ENCODE measurements at regions not wholly inside any gene's neighbourhood (a gene's known extent, or its start where the extent isn't known, plus 50 kb on each side); places are given as distances from the start of the nearest gene placed in this dataset.
"Not testable (repeated sequence)": the region's sequence is repeated elsewhere in the genome, so short reads cannot be mapped to it uniquely, and the experiment has no call there.

DNA sequence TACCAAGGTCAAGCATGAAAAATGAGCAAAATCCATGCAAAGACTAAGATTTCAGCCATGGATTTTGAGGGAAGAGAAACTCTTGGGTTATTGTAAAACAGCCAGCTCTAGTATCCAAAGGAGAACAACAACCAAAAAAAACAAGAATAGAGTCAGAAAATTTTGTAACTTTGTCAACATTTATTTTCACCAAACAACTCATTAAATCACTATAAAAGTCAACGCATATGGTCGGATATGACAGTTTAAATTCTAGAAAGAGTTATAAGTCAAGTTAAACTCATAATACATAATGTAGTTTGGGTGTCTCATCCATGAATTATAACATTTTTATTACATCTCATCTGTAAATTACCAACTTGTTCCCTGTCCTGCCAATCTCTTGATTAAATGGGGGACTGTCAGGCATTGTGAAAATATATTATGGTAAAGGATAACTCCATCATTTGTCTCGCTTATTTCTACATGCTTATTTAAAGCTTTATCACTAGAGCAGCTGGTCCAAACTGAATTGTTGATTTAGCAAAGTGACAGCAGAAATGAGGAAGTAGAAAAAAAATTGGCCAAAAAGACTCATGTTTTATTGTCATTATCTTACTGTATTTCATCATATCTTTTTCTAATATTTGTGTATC is 224.8 kb upstream of the NOCT start:
- DNase-seq = no peak

DNA sequence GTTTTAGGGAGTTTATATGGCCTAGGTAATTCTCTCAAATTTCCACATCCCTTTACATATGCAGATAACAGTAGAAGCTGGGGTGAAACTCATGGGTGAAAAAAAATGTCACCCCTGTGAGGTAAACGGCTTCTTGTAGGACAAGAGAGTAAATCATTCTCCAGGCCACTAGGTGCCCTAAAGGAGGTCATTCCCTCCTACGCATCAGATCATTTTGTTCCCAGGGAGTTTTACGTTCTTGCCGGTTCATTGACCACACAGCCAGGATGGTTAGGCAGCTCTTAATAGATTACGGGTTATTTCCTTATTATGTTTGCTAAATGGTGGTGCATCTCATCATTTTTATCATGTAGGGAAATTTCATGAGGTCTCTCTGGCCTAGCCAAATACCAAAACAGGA is 225.8 kb upstream of the NOCT start:
- no peak for DNase-seq

DNA sequence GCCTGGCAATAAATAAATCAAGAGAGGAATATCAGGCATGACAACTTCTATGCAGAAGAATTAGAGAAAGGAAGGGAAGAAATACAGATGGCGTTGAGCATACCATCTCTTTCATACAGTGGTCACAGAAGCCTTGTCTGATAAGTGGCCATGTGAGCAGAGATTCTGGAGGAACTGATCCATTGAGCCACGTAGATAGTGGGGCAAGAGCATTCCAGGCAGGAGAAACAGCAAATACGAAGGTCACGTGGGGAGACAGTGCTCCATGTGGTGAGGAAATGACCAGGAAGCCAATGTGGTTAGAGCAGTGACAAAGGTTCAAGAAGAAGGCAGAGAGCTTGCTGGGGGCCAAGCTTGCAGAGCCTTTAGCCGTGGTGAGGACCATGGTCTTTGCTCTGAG is 226.7 kb upstream of the NOCT start:
- no peak for DNase-seq

DNA sequence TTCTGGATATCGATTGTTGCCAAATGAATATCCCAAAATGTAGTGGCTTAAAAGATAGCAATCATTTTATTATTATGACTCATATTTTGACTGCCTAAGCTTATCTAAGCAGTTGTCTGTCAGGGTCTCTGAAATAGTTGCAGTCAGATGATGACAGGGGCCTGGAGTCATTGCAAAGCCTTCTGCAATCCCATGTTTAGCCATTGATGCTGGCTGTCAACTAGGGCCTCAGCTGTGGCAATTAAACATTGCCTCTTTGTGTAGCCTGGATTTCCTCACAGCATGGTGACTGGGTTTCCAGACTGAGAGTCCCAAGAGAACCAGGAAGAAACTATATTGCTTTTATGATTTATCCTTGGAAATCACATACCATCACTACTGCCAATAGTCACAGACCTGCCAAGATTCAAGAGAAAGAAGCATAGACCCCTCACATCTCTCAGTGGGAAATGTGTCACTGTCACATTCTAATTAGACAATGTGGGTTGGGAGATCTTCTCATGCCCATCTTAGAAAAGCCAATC is 227.3 kb upstream of the NOCT start:
- DNase-seq = no peak

DNA sequence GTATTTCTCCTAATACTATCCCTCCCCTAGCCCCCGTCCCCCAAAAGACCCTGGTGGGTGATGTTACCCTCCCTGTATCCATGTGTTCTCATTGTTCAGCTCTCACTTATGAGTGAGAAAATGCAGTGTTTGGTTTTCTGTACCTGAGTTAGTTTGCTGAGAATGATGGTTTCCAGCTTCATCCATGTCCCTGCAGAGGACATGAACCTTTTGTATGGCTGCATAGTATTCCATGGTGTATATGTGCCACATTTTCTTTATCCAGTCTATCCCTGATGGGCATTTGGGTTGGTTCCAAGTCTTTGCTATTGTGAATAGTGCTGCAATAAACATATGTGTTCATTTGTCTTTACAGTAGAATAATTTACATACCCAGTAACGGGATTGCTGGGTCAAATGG is 235.8 kb upstream of the NOCT start:
- not testable (repeated sequence) for DNase-seq

DNA sequence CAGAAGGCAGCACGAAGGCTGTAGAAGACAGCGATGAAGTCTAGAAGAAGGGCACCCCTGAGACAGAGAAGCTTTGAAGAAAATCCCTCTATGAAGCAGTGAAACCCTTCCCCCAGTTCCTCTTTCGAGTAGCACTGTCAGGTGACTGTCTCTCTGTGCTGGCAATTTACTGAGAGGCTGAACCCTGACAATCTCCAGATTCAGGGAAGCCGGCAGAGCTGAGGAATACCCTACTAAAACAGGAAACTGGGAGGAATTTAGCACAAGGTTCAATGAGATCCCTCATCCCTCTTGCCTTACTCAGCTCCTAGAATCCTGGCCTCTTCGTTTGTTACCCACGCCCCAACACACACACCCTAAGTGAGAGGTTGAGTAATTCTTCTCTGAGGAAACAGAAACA is 239.7 kb upstream of the NOCT start:
- no peak for DNase-seq

DNA sequence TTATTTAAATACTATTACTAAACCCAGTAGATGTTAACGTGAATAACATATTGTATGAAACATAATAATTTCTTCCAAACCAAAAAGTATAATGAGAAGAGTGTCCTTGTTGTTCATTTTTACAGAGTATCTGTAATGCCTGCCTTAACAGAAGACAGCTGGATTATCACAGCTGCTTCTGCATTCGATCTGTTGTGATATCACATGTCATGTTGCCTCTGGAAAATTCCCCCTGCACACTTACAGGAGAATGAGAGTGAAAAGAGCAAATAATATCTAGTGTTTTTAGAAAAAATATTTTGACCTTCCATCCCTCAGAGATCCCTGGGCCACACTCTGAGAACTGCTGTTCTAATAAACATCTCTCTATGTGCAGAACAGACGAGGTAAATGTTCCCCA is 240.1 kb upstream of the NOCT start:
- DNase-seq = no peak

DNA sequence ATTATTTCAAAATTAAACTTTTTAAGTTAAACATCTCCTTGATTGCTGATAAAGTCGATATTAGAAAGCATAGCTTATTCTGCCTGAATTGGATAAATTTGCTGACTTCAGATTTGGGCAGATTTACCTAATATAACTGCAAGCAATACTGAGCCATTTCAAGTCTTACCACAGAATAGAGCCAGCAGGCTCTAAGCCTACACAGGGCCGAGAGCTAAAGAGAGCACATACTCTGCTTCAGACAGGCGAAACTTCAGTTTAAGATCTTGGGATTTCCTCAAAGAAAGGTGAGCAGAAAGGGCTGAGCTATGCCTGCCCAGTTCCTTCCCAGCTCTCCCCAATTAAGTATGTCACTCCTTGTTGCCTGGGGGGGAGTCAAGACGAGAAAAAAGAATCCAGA is 240.6 kb upstream of the NOCT start:
- DNase-seq = no peak

DNA sequence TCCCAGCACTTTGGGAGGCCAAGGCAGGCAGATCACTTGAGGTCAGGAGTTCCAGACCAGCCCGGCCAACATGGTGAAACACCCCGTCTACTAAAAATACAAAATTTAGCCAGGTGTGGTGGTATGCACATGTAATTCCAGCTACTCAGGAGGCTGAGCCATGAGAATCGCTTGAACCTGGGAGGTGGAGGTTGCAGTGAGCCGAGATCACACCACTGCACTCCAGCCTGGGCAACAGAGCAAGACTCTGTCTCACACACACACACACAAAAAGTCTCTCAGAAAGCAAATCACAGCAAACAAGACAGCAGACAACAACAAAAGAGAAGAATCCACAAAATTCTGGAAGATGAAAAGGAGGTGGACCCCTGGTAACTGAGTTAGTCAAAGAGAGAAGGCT is 241.5 kb upstream of the NOCT start:
- not testable (repeated sequence) for DNase-seq

DNA sequence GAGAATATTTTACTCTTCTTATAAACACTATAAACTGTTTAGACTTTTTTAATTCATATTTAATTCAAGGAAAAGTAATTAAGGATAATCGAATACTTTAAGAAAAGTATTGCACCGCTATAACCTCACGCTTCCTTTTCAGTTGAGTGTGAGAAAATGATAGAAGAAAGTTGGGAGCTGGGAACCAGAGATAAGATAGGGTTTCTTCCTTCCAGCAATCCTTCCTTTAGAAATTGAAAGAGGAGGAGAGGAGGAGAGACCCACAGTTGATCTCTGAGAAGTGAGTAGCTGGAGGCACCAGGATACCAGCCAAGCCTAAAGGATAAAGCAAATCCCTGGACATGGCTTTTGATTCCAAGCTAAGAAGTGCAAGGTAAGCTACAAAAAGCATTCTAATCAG is 242.3 kb upstream of the NOCT start:
- no peak for DNase-seq

DNA sequence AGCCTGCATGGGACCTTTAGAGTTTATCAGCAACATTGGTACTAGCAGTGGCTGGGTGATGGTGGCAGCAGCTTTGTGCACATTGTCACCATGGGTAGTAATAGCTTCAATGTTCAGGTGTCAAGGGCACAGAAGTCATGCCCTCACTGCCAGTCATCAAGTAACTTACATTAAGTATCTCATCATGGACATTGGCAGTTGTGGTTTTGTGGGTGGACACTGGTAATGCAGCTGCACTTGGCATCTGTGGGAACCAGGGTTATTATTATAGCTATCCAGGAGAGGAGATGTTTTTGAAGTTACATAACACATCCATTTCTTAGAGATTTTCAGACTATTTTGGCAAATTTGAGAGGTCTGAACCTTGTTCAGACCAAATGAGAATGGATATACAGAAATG is 243.2 kb upstream of the NOCT start:
- no peak for DNase-seq

DNA sequence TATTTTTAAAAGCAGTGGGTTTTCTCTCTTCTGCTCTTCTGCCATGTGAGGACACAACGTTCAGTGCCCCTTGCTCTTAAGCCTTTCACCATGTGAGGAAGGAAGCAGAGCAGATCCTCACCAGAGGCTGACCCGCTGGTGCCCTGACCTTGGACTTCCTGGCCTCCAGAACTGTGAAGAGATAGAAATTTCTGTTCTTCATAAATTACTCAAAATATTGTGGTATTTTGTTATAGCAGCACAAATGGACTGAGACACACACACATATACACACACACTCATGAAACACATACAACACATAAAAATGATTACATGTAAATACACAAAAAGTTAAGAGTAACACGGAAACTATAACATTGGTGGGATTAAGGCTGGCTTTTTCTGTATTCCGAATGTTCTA is 244.8 kb upstream of the NOCT start:
- DNase-seq = no peak

DNA sequence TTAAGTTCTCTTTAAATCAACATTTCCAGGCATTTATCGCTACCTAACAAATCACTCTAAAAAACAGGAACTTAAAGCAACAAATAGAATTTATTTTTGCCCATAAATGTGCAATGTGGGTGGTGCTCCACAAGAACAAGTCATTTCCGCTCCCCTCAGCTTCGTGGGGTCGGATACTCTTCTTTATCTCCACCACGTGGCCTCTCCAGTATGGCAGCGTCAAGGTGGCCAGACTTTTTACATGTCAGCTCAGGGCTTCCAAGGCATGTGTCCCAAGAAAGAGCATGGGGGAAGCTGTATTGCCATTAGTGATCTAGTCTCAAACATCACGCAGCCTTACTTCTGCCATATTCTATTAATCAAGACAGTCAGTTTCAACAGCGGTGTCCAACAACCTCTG is 249.2 kb upstream of the NOCT start:
- no peak for DNase-seq

DNA sequence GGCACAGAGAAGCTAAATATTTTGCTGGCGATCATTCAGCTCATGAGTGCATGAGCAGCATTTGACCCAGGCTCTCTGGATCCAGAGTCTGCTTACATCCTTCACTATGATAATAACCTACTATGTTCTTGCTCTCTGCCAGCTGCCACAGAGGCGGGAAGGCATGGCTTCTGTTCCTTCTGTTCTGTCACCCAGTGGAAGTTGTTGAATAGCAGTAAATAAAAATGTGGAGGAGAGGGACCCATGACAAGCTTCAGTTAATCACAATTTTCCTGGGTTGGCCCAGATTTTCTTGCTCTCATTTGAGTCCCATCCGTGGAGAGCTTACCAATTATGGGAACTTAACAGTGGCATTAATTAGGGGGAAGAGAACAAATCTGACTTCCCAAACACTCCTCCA is 250.1 kb upstream of the NOCT start:
- no peak for DNase-seq

DNA sequence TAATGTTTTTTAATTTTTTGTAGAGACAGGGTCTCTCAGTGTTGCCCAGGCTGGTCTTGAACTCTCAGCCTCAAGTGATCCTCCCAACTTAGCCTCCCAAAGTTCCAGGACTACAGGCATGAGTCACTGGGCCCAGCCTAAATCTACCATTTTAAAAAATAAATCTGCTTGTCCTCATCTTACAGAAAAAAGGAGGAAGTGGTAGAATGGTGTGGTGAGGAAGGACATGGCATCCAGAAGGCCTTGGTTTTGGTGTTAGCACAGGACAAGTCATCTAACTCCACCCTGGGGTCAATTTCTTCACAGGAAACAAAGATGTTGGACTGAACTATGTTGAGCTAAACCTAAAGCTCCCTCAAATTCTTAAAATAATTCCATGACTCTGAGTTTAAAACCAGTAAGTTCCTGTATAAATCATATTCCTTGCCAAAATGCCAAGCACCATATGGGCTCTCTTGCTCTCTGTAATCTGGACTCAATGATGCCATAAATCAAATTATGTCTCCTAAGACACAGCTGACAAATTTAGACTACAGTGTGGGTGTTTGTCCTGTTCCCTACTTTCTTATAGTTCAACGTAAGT is 253.9 kb upstream of the NOCT start:
- DNase-seq = no peak

DNA sequence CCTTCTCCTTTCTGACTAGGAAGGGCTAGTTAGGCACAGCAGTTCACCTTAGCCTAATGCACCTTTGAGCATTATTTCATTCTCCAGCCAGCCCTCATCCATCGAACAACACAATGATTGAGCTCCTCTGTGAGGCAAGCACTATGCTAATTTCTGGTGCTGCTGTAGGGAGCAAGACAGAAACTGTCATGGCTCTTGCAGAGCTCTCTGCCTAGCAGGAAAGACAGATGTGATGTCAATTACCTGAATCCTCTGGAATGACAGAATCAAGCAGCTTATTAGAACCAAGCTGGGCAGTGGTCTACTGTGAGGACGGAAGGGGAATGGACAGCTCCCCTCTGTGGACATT is 256.1 kb upstream of the NOCT start:
- DNase-seq = no peak

DNA sequence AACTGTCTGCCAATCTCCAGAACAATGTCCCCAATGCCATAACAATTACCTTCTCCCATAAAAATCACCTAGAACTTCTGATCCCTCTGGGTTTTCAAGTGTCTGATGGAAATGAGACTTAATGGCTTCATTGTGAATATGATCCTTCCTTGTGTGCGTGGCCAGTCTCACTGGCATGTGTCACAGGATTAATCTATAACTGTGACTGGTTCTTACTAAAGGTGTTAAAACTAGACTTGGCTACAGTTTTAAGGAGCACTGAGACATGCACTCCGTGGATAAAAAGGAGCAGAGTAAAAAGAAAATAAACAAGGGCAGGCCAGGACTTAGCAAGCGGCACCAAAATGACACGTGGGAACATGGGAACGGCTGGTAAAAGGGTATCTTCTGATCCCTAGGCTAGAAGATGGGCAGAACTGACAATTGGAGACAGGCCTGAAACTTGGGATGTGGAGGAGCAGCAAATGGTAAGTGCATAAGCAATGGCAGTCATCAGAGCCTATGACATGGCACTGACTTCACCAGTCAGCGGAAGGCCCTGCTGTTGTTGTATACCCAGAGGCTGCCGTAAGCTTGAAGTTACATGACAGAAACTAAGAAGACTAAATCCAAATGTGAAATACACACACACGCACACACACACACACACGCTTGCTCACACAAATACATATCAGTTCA is 256.6 kb upstream of the NOCT start:
- DNase-seq = no peak

DNA sequence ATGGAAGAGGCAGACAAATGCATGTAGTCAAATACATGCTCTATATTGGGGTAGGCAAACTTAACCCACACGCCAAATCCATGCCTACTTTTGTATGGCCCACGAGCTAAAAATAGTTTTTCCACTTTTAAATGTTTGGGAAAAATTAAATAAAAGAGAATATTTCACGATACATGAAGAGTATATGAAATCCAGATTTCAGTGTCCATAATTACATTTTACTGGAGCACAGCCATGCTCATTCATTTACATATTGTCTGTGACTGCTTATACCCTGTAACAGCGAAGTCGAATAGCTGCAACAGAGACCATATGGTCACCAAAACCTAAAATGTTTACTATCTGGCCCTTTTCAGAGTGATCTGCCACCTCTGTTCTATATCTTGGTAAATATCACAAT is 257.4 kb upstream of the NOCT start:
- no peak for DNase-seq

DNA sequence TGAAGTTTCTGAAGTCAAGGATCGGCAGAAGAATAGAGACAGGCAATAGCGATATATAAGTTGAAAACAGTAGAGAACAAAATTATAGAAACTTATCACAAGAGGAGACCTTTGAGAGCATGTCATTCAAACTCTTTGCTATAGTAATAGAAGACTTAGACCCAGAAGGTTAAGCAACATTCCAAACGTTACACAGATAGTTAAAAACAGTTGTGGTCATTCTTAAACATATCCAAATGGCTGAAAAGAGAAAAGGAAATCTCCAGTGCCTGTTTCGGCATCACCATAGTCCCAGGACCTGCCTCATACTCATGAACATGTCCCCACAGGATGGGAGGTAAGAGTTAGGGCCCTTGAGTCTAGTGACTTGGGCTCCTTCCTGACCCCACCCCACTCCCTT is 258.1 kb upstream of the NOCT start:
- DNase-seq = no peak

DNA sequence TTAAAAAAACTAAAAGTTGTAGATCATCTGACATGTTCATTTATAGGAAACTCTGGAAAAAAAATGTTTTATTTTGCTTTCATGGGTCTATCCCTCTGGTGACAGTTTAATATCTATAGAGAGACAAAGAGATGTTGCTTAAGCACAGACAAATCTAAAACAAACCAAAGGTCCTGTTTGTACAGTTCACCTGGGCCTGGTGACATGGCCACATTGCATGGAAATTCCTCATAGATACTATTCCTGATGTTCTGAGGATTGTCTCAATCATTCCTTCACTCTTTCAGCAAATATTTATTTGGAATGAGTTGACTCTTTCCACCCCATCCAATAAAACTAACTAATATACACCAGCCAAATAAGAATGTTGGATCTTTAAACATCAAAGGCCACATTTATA is 259.1 kb upstream of the NOCT start:
- DNase-seq = no peak

DNA sequence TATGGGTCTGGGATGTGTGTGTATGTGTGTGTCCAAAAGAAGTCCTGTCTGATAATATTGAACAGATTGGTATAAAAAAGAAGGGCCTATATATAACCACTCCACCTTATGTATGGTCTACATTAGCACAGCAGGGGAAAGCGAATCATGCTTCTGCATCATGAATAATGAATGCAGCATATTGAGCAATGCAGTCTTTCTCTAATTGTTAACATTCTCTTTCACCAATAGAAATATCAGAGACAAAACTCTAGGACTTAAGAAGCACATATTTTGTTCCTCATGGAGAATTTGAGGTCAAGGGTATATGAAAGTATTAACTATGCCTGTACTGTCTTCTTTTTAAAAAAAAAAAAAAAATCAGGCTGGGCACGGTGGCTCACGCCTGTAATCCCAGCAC is 264.3 kb upstream of the NOCT start:
- DNase-seq = no peak

DNA sequence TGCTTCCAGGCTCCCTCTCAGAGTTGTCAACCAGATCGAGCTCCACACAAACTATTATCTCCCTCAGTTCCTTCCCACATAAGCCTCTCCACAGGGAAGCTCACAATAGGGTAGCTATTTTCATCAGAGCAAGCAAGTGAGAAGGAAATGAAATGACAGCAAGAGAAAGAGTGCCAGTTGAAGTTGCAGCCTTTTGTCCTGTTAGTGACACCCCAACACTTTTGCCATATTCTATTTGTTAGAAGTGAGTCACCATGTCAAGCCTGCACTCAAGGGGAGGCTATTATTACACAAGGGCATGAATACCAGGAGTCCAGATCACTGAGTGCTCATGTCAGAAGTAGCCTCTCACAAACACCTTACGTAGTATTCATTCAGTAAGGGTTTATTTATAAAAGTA is 266.3 kb upstream of the NOCT start:
- no peak for DNase-seq

DNA sequence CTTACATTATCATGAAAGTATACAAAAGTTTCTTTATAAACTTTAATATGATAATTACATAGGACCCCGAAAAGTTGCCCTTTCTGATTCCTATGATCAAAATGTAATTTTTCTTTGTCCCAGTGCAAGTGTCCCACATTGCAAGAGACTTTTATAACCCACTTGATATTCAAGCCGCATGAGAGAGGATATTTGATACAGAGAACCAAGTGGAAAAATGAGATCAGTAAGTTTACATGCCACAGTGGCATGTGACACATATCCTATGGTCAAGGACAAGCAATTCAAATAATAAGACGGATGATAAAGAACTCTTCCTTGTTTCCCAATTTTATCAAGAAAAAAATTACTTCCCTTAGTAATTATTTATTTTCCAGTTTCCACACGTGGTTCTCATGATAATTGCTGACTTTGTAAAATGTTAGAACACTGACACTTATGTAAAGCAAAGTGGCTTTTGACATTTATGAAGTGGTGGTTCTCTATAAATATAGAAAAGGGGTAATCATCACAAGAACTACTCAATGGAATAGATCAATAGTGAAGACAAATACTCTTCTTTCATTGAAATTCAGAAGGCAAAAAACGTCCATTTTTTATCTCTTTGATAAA is 273.7 kb upstream of the NOCT start:
- no peak for DNase-seq

All from effector CD8-positive, alpha-beta T cell (primary cell).